Pons (tissue), 1 donor: ENCODE measurements at regions not wholly inside any gene's neighbourhood (a gene's known extent, or its start where the extent isn't known, plus 50 kb on each side); places are given as distances from the start of the nearest gene placed in this dataset.

Experiments
- DNase-seq: peaks from one replicate; pipeline ENCODE4 v3.0.0-alpha.2; 2016; ENCODE audit warnings: low spot score

- no peak for DNase-seq
Measured at GRCh38 chr7:31398815-31399214, 58.3 kb upstream of the NEUROD6 start.

GRCh38 chr7:31407178-31407676 lies 66.7 kb upstream of the NEUROD6 start:
- no peak for DNase-seq

GRCh38 chr7:31408140-31408729 lies 67.7 kb upstream of the NEUROD6 start:
- no peak for DNase-seq

GRCh38 chr7:31410265-31410664 lies 69.7 kb upstream of the NEUROD6 start:
- no peak for DNase-seq

GRCh38 chr7:31411416-31411815 lies 70.9 kb upstream of the NEUROD6 start:
- DNase-seq, result no peak

GRCh38 chr7:31413766-31414165 lies 73.2 kb upstream of the NEUROD6 start:
- DNase-seq, result no peak

- no peak for DNase-seq
Measured at GRCh38 chr7:31416381-31416870, 75.9 kb upstream of the NEUROD6 start.

GRCh38 chr7:31418928-31419327 lies 78.4 kb upstream of the NEUROD6 start:
- no peak for DNase-seq

- no peak for DNase-seq
Measured at GRCh38 chr7:31419505-31420055, 79.1 kb upstream of the NEUROD6 start.

- DNase-seq, result no peak
Measured at GRCh38 chr7:31420948-31421347, 80.4 kb upstream of the NEUROD6 start.

GRCh38 chr7:31421607-31422006 lies 81.1 kb upstream of the NEUROD6 start:
- no peak for DNase-seq

GRCh38 chr7:31423994-31424393 lies 83.5 kb upstream of the NEUROD6 start:
- DNase-seq, result no peak

- DNase-seq, result no peak
Measured at GRCh38 chr7:31432176-31432575, 81.7 kb upstream of the ITPRID1 start.

- DNase-seq, result no peak
Measured at GRCh38 chr7:31432836-31433340, 81.0 kb upstream of the ITPRID1 start.

GRCh38 chr7:31437250-31437865 lies 76.5 kb upstream of the ITPRID1 start:
- DNase-seq, result no peak

GRCh38 chr7:31439165-31439564 lies 74.7 kb upstream of the ITPRID1 start:
- no peak for DNase-seq

GRCh38 chr7:31440511-31440910 lies 73.4 kb upstream of the ITPRID1 start:
- DNase-seq, result no peak

- DNase-seq, result no peak
Measured at GRCh38 chr7:31442626-31443025, 71.3 kb upstream of the ITPRID1 start.

- DNase-seq, result peak; percentile 80
Measured at GRCh38 chr7:31443457-31443856, 70.4 kb upstream of the ITPRID1 start.

- no peak for DNase-seq
Measured at GRCh38 chr7:31444196-31444595, 69.7 kb upstream of the ITPRID1 start.

GRCh38 chr7:31445686-31446355 lies 68.1 kb upstream of the ITPRID1 start:
- DNase-seq, result no peak

GRCh38 chr7:31448649-31449048 lies 65.2 kb upstream of the ITPRID1 start:
- no peak for DNase-seq

- no peak for DNase-seq
Measured at GRCh38 chr7:31455844-31456243, 58.0 kb upstream of the ITPRID1 start.
